ENCODE measurements at regions not wholly inside any gene's neighbourhood (a gene's known extent, or its start where the extent isn't known, plus 50 kb on each side); places are given as distances from the start of the nearest gene placed in this dataset.
A peak's percentile ranks its signal among the peaks of the same experiment; 100 is the strongest.

DNA sequence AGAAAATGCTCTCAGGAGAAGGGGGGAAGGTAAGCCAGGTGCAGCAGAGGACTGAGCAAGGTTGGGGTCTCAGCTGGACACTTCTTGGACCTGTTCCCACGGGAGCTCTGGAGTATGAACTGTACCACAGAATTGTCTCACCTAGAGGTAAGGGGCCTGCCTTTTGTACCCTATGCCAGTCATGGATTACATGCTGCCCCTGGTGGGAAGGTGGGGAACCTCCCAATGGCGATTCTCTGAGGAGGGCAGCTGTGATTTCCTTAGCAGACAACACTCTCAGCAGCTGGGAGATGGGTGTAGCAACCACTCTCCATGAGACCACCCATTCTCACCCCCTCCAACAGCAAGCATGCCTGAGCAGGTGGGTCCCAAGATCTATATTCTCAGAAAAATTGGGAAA lies 329.4 kb upstream of the CTNNB1 start:
- no peaks in the 10 kb centered on the region for H3K4me1 Mint-ChIP-seq
- peaks cover 2% of the 10 kb centered on the region for H3K27me3 Mint-ChIP-seq
- H3K4me3 Mint-ChIP-seq = no peak overlapping the region
- H3K27ac Mint-ChIP-seq = no peak overlapping the region
- ATAC-seq (no peak), DNase-seq (no peak)
- no peaks in the 10 kb centered on the region for H3K36me3 Mint-ChIP-seq (ENCODE audit: low read depth)
- no peaks in the 10 kb centered on the region for H3K9me3 Mint-ChIP-seq

GRCh38 chr3:40871394-40871793 lies 327.9 kb upstream of the CTNNB1 start:
- no peak for ATAC-seq
- Mint-ChIP-seq H3K27me3 (peaks cover 2% of the 10 kb centered on the region), H3K9me3 (no peaks in the 10 kb centered on the region), H3K27ac (no peak overlapping the region), H3K4me1 (no peaks in the 10 kb centered on the region), H3K4me3 (no peak overlapping the region), H3K36me3 (ENCODE audit: low read depth) (no peaks in the 10 kb centered on the region)
- no peak for DNase-seq

GRCh38 chr3:40872258-40872920 lies 326.9 kb upstream of the CTNNB1 start:
- Mint-ChIP-seq H3K4me1 (no peaks in the 10 kb centered on the region), H3K9me3 (no peaks in the 10 kb centered on the region)

GRCh38 chr3:40873476-40873875 lies 325.8 kb upstream of the CTNNB1 start:
- no peaks in the 10 kb centered on the region for H3K4me1 Mint-ChIP-seq
- no peak overlapping the region for H3K27ac Mint-ChIP-seq
- DNase-seq (no peak), ATAC-seq (no peak)
- no peak overlapping the region for H3K4me3 Mint-ChIP-seq
- peaks cover 3% of the 10 kb centered on the region for H3K27me3 Mint-ChIP-seq
- no peaks in the 10 kb centered on the region for H3K9me3 Mint-ChIP-seq
- no peaks in the 10 kb centered on the region for H3K36me3 Mint-ChIP-seq (ENCODE audit: low read depth)

More at GRCh38 chr3:40872258-40872920, 326.9 kb upstream of the CTNNB1 start:
- ATAC-seq = no peak
- no peak overlapping the region for H3K27ac Mint-ChIP-seq
- no peak for DNase-seq
- H3K36me3 Mint-ChIP-seq (ENCODE audit: low read depth) = no peaks in the 10 kb centered on the region
- H3K4me3 Mint-ChIP-seq = no peak overlapping the region
- peaks cover 2% of the 10 kb centered on the region for H3K27me3 Mint-ChIP-seq

GRCh38 chr3:40873934-40874699 lies 325.2 kb upstream of the CTNNB1 start:
- ATAC-seq (no peak), DNase-seq (no peak)
- Mint-ChIP-seq H3K36me3 (ENCODE audit: low read depth) (no peaks in the 10 kb centered on the region), H3K4me3 (no peak overlapping the region), H3K27ac (no peak overlapping the region), H3K9me3 (no peaks in the 10 kb centered on the region), H3K27me3 (peaks cover 3% of the 10 kb centered on the region), H3K4me1 (no peaks in the 10 kb centered on the region)

DNA sequence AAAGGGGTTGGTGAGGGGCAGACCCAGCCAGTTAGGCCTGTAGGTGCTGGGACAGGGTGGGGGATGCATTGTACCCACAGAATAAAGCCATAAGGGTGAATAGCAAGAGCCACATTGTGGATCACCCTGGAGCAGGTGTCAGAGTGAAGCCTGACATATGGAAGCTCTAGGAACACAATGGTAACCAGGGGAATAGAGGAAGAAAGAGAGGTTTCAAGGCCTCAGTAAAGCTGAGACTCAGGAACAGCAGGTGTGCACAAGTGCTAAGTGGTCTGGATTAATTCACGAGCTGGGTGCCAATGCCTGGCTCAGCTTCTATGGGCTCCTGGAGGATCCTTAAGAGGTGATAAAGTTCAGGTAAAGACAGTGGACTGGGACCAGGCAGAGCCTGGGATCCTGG lies 323.7 kb upstream of the CTNNB1 start:
- ATAC-seq (peak; percentile 28), DNase-seq (no peak)
- H3K4me3 Mint-ChIP-seq = no peak overlapping the region
- H3K9me3 Mint-ChIP-seq = no peaks in the 10 kb centered on the region
- H3K27ac Mint-ChIP-seq = no peak overlapping the region
- peaks cover 3% of the 10 kb centered on the region for H3K27me3 Mint-ChIP-seq
- H3K36me3 Mint-ChIP-seq (ENCODE audit: low read depth) = no peaks in the 10 kb centered on the region
- no peaks in the 10 kb centered on the region for H3K4me1 Mint-ChIP-seq

DNA sequence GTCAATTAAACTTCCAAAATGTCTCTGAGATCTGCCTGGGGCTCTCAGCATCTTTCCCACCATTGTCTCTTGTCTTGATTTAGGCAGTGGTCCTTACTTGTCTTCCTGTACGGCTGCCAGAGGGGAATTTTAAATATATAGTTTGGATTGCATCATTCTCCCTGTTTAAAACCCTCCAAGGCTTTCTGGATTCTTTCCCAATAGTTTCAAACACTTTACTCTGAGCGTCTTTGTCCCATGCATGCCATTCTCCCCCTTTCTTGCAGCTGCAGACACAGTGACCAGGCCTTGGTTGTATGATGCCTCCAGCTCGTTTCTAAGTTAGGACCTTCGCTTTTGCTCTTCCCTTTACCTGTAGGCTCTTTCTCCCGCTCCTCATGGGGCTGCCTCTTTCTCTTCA lies 323.3 kb upstream of the CTNNB1 start:
- ATAC-seq (no peak), DNase-seq (no peak)
- no peaks in the 10 kb centered on the region for H3K4me1 Mint-ChIP-seq
- peaks cover 3% of the 10 kb centered on the region for H3K27me3 Mint-ChIP-seq
- no peaks in the 10 kb centered on the region for H3K9me3 Mint-ChIP-seq
- no peak overlapping the region for H3K4me3 Mint-ChIP-seq
- H3K27ac Mint-ChIP-seq = no peak overlapping the region
- H3K36me3 Mint-ChIP-seq (ENCODE audit: low read depth) = no peaks in the 10 kb centered on the region

GRCh38 chr3:40876496-40876895 lies 322.8 kb upstream of the CTNNB1 start:
- DNase-seq (no peak), ATAC-seq (no peak)
- no peaks in the 10 kb centered on the region for H3K36me3 Mint-ChIP-seq (ENCODE audit: low read depth)
- H3K27ac Mint-ChIP-seq = no peak overlapping the region
- no peaks in the 10 kb centered on the region for H3K4me1 Mint-ChIP-seq
- H3K9me3 Mint-ChIP-seq = no peaks in the 10 kb centered on the region
- no peak overlapping the region for H3K4me3 Mint-ChIP-seq
- peaks cover 3% of the 10 kb centered on the region for H3K27me3 Mint-ChIP-seq

- no peak for ATAC-seq
- no peaks in the 10 kb centered on the region for H3K9me3 Mint-ChIP-seq
- no peak overlapping the region for H3K27ac Mint-ChIP-seq
Measured at GRCh38 chr3:40877631-40878463, 321.5 kb upstream of the CTNNB1 start.

GRCh38 chr3:40878464-40878905 lies 320.8 kb upstream of the CTNNB1 start:
- ATAC-seq (no peak), DNase-seq (no peak)
- H3K4me1 Mint-ChIP-seq = no peaks in the 10 kb centered on the region
- no peak overlapping the region for H3K4me3 Mint-ChIP-seq
- H3K27me3 Mint-ChIP-seq = peaks cover 1% of the 10 kb centered on the region
- no peaks in the 10 kb centered on the region for H3K36me3 Mint-ChIP-seq (ENCODE audit: low read depth)
- no peaks in the 10 kb centered on the region for H3K9me3 Mint-ChIP-seq
- H3K27ac Mint-ChIP-seq = no peak overlapping the region

More at GRCh38 chr3:40877631-40878463, 321.5 kb upstream of the CTNNB1 start:
- no peak overlapping the region for H3K4me3 Mint-ChIP-seq
- DNase-seq = no peak
- no peaks in the 10 kb centered on the region for H3K36me3 Mint-ChIP-seq (ENCODE audit: low read depth)
- peaks cover 3% of the 10 kb centered on the region for H3K27me3 Mint-ChIP-seq
- no peaks in the 10 kb centered on the region for H3K4me1 Mint-ChIP-seq

- no peak for ATAC-seq
- Mint-ChIP-seq H3K4me3 (no peak overlapping the region), H3K27ac (no peak overlapping the region), H3K36me3 (ENCODE audit: low read depth) (no peaks in the 10 kb centered on the region), H3K27me3 (no peaks in the 10 kb centered on the region), H3K4me1 (no peaks in the 10 kb centered on the region), H3K9me3 (no peaks in the 10 kb centered on the region)
- DNase-seq = no peak
Measured at GRCh38 chr3:40885430-40885829, 313.9 kb upstream of the CTNNB1 start.

DNA sequence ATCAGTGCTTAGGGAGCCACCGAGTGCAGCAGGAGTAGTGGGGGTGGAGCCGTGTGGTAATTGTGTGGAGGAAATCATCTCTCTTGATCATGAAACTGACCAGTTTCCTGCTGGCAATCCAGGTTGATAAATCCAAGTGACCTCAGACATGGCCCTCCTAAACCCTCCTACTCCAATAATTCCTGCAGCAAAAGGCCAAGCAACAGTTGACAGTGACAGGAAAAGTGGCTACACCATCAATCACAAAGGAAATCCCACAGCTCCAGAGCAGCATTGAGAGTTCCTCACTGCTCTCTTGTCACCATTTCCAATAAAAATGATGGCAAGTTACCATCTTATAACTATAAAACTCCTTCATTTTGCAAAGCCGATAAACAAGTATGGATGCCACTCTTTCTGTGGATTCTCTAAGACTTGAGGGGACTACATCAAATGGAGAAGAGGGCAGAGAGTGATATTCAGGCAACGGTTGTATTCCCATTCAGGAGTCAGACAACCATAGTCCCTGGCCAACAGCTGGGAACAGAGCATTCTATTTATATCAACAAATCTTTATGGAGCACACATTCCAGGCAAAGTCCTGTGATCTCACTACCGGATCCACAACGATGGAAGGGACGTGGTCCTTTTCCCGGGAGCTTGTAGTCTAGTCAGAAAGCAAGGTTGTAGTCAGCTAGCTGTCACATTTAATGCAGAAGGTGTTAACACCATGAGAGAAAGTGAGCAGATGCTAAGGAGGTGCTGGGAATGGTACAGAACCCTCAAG lies 312.5 kb upstream of the CTNNB1 start:
- Mint-ChIP-seq H3K4me3 (no peak overlapping the region), H3K36me3 (ENCODE audit: low read depth) (no peaks in the 10 kb centered on the region), H3K27me3 (no peaks in the 10 kb centered on the region), H3K4me1 (no peaks in the 10 kb centered on the region), H3K9me3 (no peaks in the 10 kb centered on the region), H3K27ac (no peak overlapping the region)
- no peak for ATAC-seq
- no peak for DNase-seq

DNA sequence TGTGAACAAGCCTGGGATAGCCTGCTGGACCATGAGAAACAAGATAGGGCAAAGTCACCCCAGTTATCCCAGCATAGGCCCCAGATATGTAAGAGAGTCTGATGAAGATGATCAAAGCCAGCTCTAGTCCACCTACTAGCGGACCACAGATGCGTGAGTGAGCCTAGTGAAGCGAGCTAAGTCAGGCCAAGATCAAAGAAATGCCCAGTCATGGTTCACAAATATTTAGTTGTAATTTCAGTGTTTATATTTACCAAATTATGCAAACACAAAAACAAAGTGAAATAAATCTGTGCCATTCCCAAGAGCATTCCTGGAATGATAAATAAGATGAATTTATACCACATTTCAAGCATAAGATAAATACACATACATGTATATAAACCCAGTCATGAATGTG lies 308.1 kb upstream of the CTNNB1 start:
- no peaks in the 10 kb centered on the region for H3K9me3 Mint-ChIP-seq

DNA sequence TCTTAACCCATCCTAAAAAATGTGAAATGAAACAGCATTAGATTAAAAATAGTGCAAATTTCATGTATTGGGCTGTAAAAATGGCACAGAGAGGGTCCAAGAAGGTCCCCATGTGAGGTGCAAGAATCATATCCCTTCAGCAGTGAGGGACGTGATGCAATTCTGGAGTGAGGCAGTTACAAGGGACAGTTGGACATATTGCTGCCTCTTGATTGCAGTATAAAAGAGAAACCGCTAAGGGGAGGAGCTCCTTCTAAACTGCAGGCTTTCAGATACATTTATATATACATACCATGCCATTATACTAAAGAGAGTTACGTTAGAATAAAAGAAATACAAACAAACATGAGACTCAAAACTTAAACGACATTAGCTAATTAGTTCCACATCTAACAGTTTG lies 304.2 kb upstream of the CTNNB1 start:
- H3K4me3 Mint-ChIP-seq = no peak overlapping the region
- H3K9me3 Mint-ChIP-seq = no peaks in the 10 kb centered on the region
- H3K27ac Mint-ChIP-seq = no peak overlapping the region
- no peaks in the 10 kb centered on the region for H3K27me3 Mint-ChIP-seq
- no peaks in the 10 kb centered on the region for H3K4me1 Mint-ChIP-seq
- DNase-seq (no peak), ATAC-seq (no peak)
- H3K36me3 Mint-ChIP-seq (ENCODE audit: low read depth) = no peaks in the 10 kb centered on the region

More for the DNA sequence above, 308.1 kb upstream of the CTNNB1 start:
- H3K4me3 Mint-ChIP-seq = no peak overlapping the region
- no peaks in the 10 kb centered on the region for H3K27me3 Mint-ChIP-seq
- no peaks in the 10 kb centered on the region for H3K4me1 Mint-ChIP-seq
- ATAC-seq = no peak
- no peak for DNase-seq
- no peaks in the 10 kb centered on the region for H3K36me3 Mint-ChIP-seq (ENCODE audit: low read depth)
- no peak overlapping the region for H3K27ac Mint-ChIP-seq

All from activated naive CD8-positive, alpha-beta T cell treated with anti-CD3 and anti-CD28 coated beads, Interleukin-2, amount 50 U/mL, for 24 hours (primary cell).